NCI-H510A (cell line): ENCODE measurements at regions not wholly inside any gene's neighbourhood (a gene's known extent, or its start where the extent isn't known, plus 50 kb on each side); places are given as distances from the start of the nearest gene placed in this dataset.

Source experiments
- DNase-seq: peaks from one replicate; lab custom pipeline; 2025; lab: John Stamatoyannopoulos, UW

- DNase-seq: no peak
These were observed 51.3 kb upstream of the CAV2 start for GRCh38 chr7:116447966-116448839.

GRCh38 chr7:116449441-116449840 is 50.1 kb upstream of the CAV2 start:
- no peak for DNase-seq
